ENCODE measurements at regions not wholly inside any gene's neighbourhood (a gene's known extent, or its start where the extent isn't known, plus 50 kb on each side); places are given as distances from the start of the nearest gene placed in this dataset.

- no peak for DNase-seq
- Mint-ChIP-seq H3K36me3 (no peaks in the 10 kb centered on the region), H3K27me3 (no peaks in the 10 kb centered on the region), H3K4me1 (ENCODE audit: low read depth) (no peaks in the 10 kb centered on the region), H3K4me3 (no peak overlapping the region), H3K27ac (no peak overlapping the region), H3K9me3 (no peaks in the 10 kb centered on the region)
- intact Hi-C loops (cut with micrococcal nuclease): no loop called here
- ChIA-PET POLR2A (no interaction called here), CTCF (no interaction called here)
Measured at GRCh38 chr3:98990657-98991056, 89.2 kb upstream of the DCBLD2 start.

- no peaks in the 10 kb centered on the region for H3K36me3 Mint-ChIP-seq
- CTCF ChIA-PET: interaction anchor here (0.8 kb wide), 1 partner anchor 26 kb away, joined by 3 read pairs; no protein-coding TSS in a partner anchor
- intact Hi-C loops (cut with micrococcal nuclease): no loop called here
- POLR2A ChIA-PET: no interaction called here
- no peaks in the 10 kb centered on the region for H3K4me1 Mint-ChIP-seq (ENCODE audit: low read depth)
- no peak for DNase-seq
- H3K27ac Mint-ChIP-seq: no peak overlapping the region
- H3K27me3 Mint-ChIP-seq: peaks cover 2% of the 10 kb centered on the region
- no peaks in the 10 kb centered on the region for H3K9me3 Mint-ChIP-seq
- no peak overlapping the region for H3K4me3 Mint-ChIP-seq
Measured at GRCh38 chr3:98986073-98986472, 84.6 kb upstream of the DCBLD2 start.

GRCh38 chr3:98985431-98985830 is 83.9 kb upstream of the DCBLD2 start:
- intact Hi-C loops (cut with micrococcal nuclease): no loop called here
- CTCF ChIA-PET: no interaction called here
- H3K4me3 Mint-ChIP-seq: no peak overlapping the region
- no peak overlapping the region for H3K27ac Mint-ChIP-seq
- peaks cover 2% of the 10 kb centered on the region for H3K27me3 Mint-ChIP-seq
- no peaks in the 10 kb centered on the region for H3K4me1 Mint-ChIP-seq (ENCODE audit: low read depth)
- POLR2A ChIA-PET: no interaction called here
- no peak for DNase-seq
- no peaks in the 10 kb centered on the region for H3K9me3 Mint-ChIP-seq
- no peaks in the 10 kb centered on the region for H3K36me3 Mint-ChIP-seq

GRCh38 chr3:98984024-98984423 is 82.5 kb upstream of the DCBLD2 start:
- H3K27me3 Mint-ChIP-seq: peaks cover 2% of the 10 kb centered on the region
- CTCF ChIA-PET: no interaction called here
- H3K4me1 Mint-ChIP-seq (ENCODE audit: low read depth): no peaks in the 10 kb centered on the region
- H3K27ac Mint-ChIP-seq: no peak overlapping the region
- H3K4me3 Mint-ChIP-seq: no peak overlapping the region
- no peak for DNase-seq
- POLR2A ChIA-PET: no interaction called here
- no peaks in the 10 kb centered on the region for H3K36me3 Mint-ChIP-seq
- intact Hi-C loops (cut with micrococcal nuclease): no loop called here
- H3K9me3 Mint-ChIP-seq: no peaks in the 10 kb centered on the region

GRCh38 chr3:98982351-98982750 is 80.9 kb upstream of the DCBLD2 start:
- Mint-ChIP-seq H3K4me3 (no peak overlapping the region), H3K4me1 (ENCODE audit: low read depth) (no peaks in the 10 kb centered on the region), H3K27me3 (peaks cover 2% of the 10 kb centered on the region), H3K36me3 (no peaks in the 10 kb centered on the region), H3K9me3 (no peaks in the 10 kb centered on the region), H3K27ac (no peak overlapping the region)
- POLR2A ChIA-PET: no interaction called here
- CTCF ChIA-PET: no interaction called here
- intact Hi-C loops (cut with micrococcal nuclease): no loop called here
- DNase-seq: no peak

- intact Hi-C loops (cut with micrococcal nuclease): no loop called here
- Mint-ChIP-seq H3K27ac (no peak overlapping the region), H3K27me3 (peaks cover 2% of the 10 kb centered on the region), H3K36me3 (no peaks in the 10 kb centered on the region), H3K4me1 (ENCODE audit: low read depth) (no peaks in the 10 kb centered on the region), H3K4me3 (no peak overlapping the region), H3K9me3 (no peaks in the 10 kb centered on the region)
- ChIA-PET POLR2A (no interaction called here), CTCF (interaction anchor here (0.6 kb wide), 1 partner anchor 383 kb away, joined by 3 read pairs; no protein-coding TSS in a partner anchor)
- DNase-seq: no peak
Measured at GRCh38 chr3:98980915-98981596, 79.6 kb upstream of the DCBLD2 start.

GRCh38 chr3:98979296-98979695 is 77.8 kb upstream of the DCBLD2 start:
- CTCF ChIA-PET: no interaction called here
- no peaks in the 10 kb centered on the region for H3K36me3 Mint-ChIP-seq
- POLR2A ChIA-PET: no interaction called here
- H3K27me3 Mint-ChIP-seq: peaks cover 2% of the 10 kb centered on the region
- H3K9me3 Mint-ChIP-seq: no peaks in the 10 kb centered on the region
- no peaks in the 10 kb centered on the region for H3K4me1 Mint-ChIP-seq (ENCODE audit: low read depth)
- DNase-seq: no peak
- H3K27ac Mint-ChIP-seq: no peak overlapping the region
- intact Hi-C loops (cut with micrococcal nuclease): no loop called here
- H3K4me3 Mint-ChIP-seq: no peak overlapping the region

- ChIA-PET CTCF (no interaction called here), POLR2A (no interaction called here)
- Mint-ChIP-seq H3K27me3 (peaks cover 2% of the 10 kb centered on the region), H3K9me3 (no peaks in the 10 kb centered on the region), H3K4me3 (no peak overlapping the region), H3K4me1 (ENCODE audit: low read depth) (no peaks in the 10 kb centered on the region), H3K36me3 (no peaks in the 10 kb centered on the region), H3K27ac (no peak overlapping the region)
- DNase-seq: no peak
- intact Hi-C loops (cut with micrococcal nuclease): no loop called here
Measured at GRCh38 chr3:98978068-98978811, 76.7 kb upstream of the DCBLD2 start.

- Mint-ChIP-seq H3K9me3 (no peaks in the 10 kb centered on the region), H3K27ac (no peak overlapping the region), H3K27me3 (no peaks in the 10 kb centered on the region), H3K4me1 (ENCODE audit: low read depth) (no peaks in the 10 kb centered on the region), H3K36me3 (no peaks in the 10 kb centered on the region), H3K4me3 (no peak overlapping the region)
- intact Hi-C loops (cut with micrococcal nuclease): no loop called here
- CTCF ChIA-PET: no interaction called here
- POLR2A ChIA-PET: no interaction called here
- no peak for DNase-seq
Measured at GRCh38 chr3:98977520-98977919, 76.0 kb upstream of the DCBLD2 start.

- Mint-ChIP-seq H3K27me3 (no peaks in the 10 kb centered on the region), H3K27ac (no peak overlapping the region), H3K36me3 (no peaks in the 10 kb centered on the region), H3K9me3 (no peaks in the 10 kb centered on the region), H3K4me3 (no peak overlapping the region), H3K4me1 (ENCODE audit: low read depth) (no peaks in the 10 kb centered on the region)
- DNase-seq: no peak
- CTCF ChIA-PET: interaction anchor here (0.6 kb wide), 1 partner anchor 11 kb away, joined by 3 read pairs; no protein-coding TSS in a partner anchor
- POLR2A ChIA-PET: no interaction called here
- intact Hi-C loops (cut with micrococcal nuclease): no loop called here
Measured at GRCh38 chr3:98974442-98974841, 72.9 kb upstream of the DCBLD2 start.

- H3K36me3 Mint-ChIP-seq: no peaks in the 10 kb centered on the region
- no peaks in the 10 kb centered on the region for H3K4me1 Mint-ChIP-seq (ENCODE audit: low read depth)
- intact Hi-C loops (cut with micrococcal nuclease): no loop called here
- ChIA-PET CTCF (no interaction called here), POLR2A (no interaction called here)
- no peak overlapping the region for H3K4me3 Mint-ChIP-seq
- no peaks in the 10 kb centered on the region for H3K27me3 Mint-ChIP-seq
- no peak for DNase-seq
- no peak overlapping the region for H3K27ac Mint-ChIP-seq
- no peaks in the 10 kb centered on the region for H3K9me3 Mint-ChIP-seq
Measured at GRCh38 chr3:98972720-98973119, 71.2 kb upstream of the DCBLD2 start.

GRCh38 chr3:98972155-98972554 is 70.7 kb upstream of the DCBLD2 start:
- ChIA-PET CTCF (no interaction called here), POLR2A (no interaction called here)
- H3K4me3 Mint-ChIP-seq: no peak overlapping the region
- DNase-seq: no peak
- H3K27ac Mint-ChIP-seq: no peak overlapping the region
- H3K9me3 Mint-ChIP-seq: no peaks in the 10 kb centered on the region
- H3K4me1 Mint-ChIP-seq (ENCODE audit: low read depth): no peaks in the 10 kb centered on the region
- H3K27me3 Mint-ChIP-seq: no peaks in the 10 kb centered on the region
- intact Hi-C loops (cut with micrococcal nuclease): no loop called here
- no peaks in the 10 kb centered on the region for H3K36me3 Mint-ChIP-seq

- no peak for DNase-seq
- no peak overlapping the region for H3K4me3 Mint-ChIP-seq
- no peaks in the 10 kb centered on the region for H3K27me3 Mint-ChIP-seq
- no peaks in the 10 kb centered on the region for H3K9me3 Mint-ChIP-seq
- no peaks in the 10 kb centered on the region for H3K36me3 Mint-ChIP-seq
- ChIA-PET CTCF (no interaction called here), POLR2A (no interaction called here)
- no peaks in the 10 kb centered on the region for H3K4me1 Mint-ChIP-seq (ENCODE audit: low read depth)
- intact Hi-C loops (cut with micrococcal nuclease): no loop called here
- H3K27ac Mint-ChIP-seq: no peak overlapping the region
Measured at GRCh38 chr3:98971169-98971681, 69.7 kb upstream of the DCBLD2 start.

All from activated CD4-positive, alpha-beta memory T cell treated with anti-CD3 and anti-CD28 coated beads for 36 hours (primary cell).